ENCODE measurements at regions not wholly inside any gene's neighbourhood (a gene's known extent, or its start where the extent isn't known, plus 50 kb on each side); places are given as distances from the start of the nearest gene placed in this dataset.

DNA sequence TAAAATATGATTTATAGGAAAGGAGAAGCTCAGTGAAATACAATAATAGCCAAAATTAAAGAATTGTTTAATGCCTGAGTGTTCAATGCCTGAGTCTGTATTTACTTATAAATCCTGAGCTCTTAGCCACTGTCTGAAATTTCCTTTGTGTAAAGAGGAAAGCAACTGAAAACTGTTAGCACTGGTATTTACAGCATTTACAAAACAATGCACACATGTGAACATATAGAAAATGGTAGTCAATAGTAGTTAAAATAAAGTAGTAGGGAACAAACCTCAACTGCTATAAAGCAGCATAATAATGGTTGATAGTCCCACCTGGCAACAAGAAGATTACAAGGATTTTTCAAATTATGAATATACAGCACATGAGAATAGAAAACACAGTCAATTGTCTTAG lies 1137.1 kb upstream of the ATXN8OS start (continued):
- TF ChIP-seq, protein P1, sequence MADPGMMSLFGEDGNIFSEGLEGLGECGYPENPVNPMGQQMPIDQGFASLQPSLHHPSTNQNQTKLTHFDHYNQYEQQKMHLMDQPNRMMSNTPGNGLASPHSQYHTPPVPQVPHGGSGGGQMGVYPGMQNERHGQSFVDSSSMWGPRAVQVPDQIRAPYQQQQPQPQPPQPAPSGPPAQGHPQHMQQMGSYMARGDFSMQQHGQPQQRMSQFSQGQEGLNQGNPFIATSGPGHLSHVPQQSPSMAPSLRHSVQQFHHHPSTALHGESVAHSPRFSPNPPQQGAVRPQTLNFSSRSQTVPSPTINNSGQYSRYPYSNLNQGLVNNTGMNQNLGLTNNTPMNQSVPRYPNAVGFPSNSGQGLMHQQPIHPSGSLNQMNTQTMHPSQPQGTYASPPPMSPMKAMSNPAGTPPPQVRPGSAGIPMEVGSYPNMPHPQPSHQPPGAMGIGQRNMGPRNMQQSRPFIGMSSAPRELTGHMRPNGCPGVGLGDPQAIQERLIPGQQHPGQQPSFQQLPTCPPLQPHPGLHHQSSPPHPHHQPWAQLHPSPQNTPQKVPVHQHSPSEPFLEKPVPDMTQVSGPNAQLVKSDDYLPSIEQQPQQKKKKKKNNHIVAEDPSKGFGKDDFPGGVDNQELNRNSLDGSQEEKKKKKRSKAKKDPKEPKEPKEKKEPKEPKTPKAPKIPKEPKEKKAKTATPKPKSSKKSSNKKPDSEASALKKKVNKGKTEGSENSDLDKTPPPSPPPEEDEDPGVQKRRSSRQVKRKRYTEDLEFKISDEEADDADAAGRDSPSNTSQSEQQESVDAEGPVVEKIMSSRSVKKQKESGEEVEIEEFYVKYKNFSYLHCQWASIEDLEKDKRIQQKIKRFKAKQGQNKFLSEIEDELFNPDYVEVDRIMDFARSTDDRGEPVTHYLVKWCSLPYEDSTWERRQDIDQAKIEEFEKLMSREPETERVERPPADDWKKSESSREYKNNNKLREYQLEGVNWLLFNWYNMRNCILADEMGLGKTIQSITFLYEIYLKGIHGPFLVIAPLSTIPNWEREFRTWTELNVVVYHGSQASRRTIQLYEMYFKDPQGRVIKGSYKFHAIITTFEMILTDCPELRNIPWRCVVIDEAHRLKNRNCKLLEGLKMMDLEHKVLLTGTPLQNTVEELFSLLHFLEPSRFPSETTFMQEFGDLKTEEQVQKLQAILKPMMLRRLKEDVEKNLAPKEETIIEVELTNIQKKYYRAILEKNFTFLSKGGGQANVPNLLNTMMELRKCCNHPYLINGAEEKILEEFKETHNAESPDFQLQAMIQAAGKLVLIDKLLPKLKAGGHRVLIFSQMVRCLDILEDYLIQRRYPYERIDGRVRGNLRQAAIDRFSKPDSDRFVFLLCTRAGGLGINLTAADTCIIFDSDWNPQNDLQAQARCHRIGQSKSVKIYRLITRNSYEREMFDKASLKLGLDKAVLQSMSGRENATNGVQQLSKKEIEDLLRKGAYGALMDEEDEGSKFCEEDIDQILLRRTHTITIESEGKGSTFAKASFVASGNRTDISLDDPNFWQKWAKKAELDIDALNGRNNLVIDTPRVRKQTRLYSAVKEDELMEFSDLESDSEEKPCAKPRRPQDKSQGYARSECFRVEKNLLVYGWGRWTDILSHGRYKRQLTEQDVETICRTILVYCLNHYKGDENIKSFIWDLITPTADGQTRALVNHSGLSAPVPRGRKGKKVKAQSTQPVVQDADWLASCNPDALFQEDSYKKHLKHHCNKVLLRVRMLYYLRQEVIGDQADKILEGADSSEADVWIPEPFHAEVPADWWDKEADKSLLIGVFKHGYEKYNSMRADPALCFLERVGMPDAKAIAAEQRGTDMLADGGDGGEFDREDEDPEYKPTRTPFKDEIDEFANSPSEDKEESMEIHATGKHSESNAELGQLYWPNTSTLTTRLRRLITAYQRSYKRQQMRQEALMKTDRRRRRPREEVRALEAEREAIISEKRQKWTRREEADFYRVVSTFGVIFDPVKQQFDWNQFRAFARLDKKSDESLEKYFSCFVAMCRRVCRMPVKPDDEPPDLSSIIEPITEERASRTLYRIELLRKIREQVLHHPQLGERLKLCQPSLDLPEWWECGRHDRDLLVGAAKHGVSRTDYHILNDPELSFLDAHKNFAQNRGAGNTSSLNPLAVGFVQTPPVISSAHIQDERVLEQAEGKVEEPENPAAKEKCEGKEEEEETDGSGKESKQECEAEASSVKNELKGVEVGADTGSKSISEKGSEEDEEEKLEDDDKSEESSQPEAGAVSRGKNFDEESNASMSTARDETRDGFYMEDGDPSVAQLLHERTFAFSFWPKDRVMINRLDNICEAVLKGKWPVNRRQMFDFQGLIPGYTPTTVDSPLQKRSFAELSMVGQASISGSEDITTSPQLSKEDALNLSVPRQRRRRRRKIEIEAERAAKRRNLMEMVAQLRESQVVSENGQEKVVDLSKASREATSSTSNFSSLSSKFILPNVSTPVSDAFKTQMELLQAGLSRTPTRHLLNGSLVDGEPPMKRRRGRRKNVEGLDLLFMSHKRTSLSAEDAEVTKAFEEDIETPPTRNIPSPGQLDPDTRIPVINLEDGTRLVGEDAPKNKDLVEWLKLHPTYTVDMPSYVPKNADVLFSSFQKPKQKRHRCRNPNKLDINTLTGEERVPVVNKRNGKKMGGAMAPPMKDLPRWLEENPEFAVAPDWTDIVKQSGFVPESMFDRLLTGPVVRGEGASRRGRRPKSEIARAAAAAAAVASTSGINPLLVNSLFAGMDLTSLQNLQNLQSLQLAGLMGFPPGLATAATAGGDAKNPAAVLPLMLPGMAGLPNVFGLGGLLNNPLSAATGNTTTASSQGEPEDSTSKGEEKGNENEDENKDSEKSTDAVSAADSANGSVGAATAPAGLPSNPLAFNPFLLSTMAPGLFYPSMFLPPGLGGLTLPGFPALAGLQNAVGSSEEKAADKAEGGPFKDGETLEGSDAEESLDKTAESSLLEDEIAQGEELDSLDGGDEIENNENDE (IDR thresholded peaks at IDR 0.05; ENCODE audit: insufficient replicate concordance, low read length), result peak; percentile 22

All from H1 (cell line).